ENCODE measurements at regions not wholly inside any gene's neighbourhood (a gene's known extent, or its start where the extent isn't known, plus 50 kb on each side); places are given as distances from the start of the nearest gene placed in this dataset.

GRCh38 chr3:99021466-99021865, 120.0 kb upstream of the DCBLD2 start:
- Histone ChIP-seq H3K4me3 (no peak overlapping the region), H3K27ac (no peak overlapping the region), H3K9me3 (no peaks in the 10 kb centered on the region), H3K4me1 (no peaks in the 10 kb centered on the region), H3K36me3 (no peaks in the 10 kb centered on the region), H3K27me3 (ENCODE audit: low read depth) (no peaks in the 10 kb centered on the region)
- intact Hi-C loops (cut with DNase I), result loop anchor here (10.0 kb wide), 1 partner anchor 733 kb away; no protein-coding TSS in a partner anchor
- DNase-seq (no peak), ATAC-seq (no peak)
- TF ChIP-seq CTCF (IDR thresholded peaks at IDR 0.05), result no peak

GRCh38 chr3:99016452-99016851, 115.0 kb upstream of the DCBLD2 start:
- Histone ChIP-seq H3K9me3 (no peaks in the 10 kb centered on the region), H3K36me3 (no peaks in the 10 kb centered on the region), H3K4me1 (no peaks in the 10 kb centered on the region), H3K27me3 (ENCODE audit: low read depth) (no peaks in the 10 kb centered on the region), H3K27ac (no peak overlapping the region), H3K4me3 (no peak overlapping the region)
- ATAC-seq (no peak), DNase-seq (no peak)
- intact Hi-C loops (cut with DNase I), result no loop called here
- no peak for TF ChIP-seq CTCF (IDR thresholded peaks at IDR 0.05)

GRCh38 chr3:99013777-99014315, 112.4 kb upstream of the DCBLD2 start:
- Histone ChIP-seq H3K27ac (no peak overlapping the region), H3K27me3 (ENCODE audit: low read depth) (no peaks in the 10 kb centered on the region), H3K36me3 (no peaks in the 10 kb centered on the region), H3K4me3 (no peak overlapping the region), H3K9me3 (no peaks in the 10 kb centered on the region), H3K4me1 (no peaks in the 10 kb centered on the region)
- DNase-seq (no peak), ATAC-seq (no peak)
- no peak for TF ChIP-seq CTCF (IDR thresholded peaks at IDR 0.05)
- intact Hi-C loops (cut with DNase I), result no loop called here

- intact Hi-C loops (cut with DNase I), result no loop called here
- Histone ChIP-seq H3K4me1 (no peaks in the 10 kb centered on the region), H3K9me3 (no peaks in the 10 kb centered on the region), H3K4me3 (no peak overlapping the region), H3K27me3 (ENCODE audit: low read depth) (no peaks in the 10 kb centered on the region), H3K36me3 (no peaks in the 10 kb centered on the region), H3K27ac (no peak overlapping the region)
- no peak for TF ChIP-seq CTCF (IDR thresholded peaks at IDR 0.05)
- no peak for ATAC-seq
- DNase-seq, result no peak
Measured at GRCh38 chr3:99013077-99013476, 111.6 kb upstream of the DCBLD2 start.

- TF ChIP-seq CTCF (IDR thresholded peaks at IDR 0.05), result no peak
- no peaks in the 10 kb centered on the region for H3K27me3 ChIP-seq (ENCODE audit: low read depth)
- H3K36me3 ChIP-seq, result no peaks in the 10 kb centered on the region
- H3K9me3 ChIP-seq, result no peaks in the 10 kb centered on the region
- DNase-seq (no peak), ATAC-seq (no peak)
- no peak overlapping the region for H3K27ac ChIP-seq
- H3K4me3 ChIP-seq, result no peak overlapping the region
- intact Hi-C loops (cut with DNase I), result no loop called here
- no peaks in the 10 kb centered on the region for H3K4me1 ChIP-seq
Measured at GRCh38 chr3:99012051-99012450, 110.6 kb upstream of the DCBLD2 start.

- Histone ChIP-seq H3K27me3 (ENCODE audit: low read depth) (no peaks in the 10 kb centered on the region), H3K27ac (no peak overlapping the region), H3K4me3 (no peak overlapping the region), H3K36me3 (no peaks in the 10 kb centered on the region), H3K9me3 (no peaks in the 10 kb centered on the region), H3K4me1 (no peaks in the 10 kb centered on the region)
- intact Hi-C loops (cut with DNase I), result no loop called here
- TF ChIP-seq CTCF (IDR thresholded peaks at IDR 0.05), result no peak
- DNase-seq (no peak), ATAC-seq (no peak)
Measured at GRCh38 chr3:99009851-99010250, 108.4 kb upstream of the DCBLD2 start.
